GM20000 (cell line): ENCODE measurements at regions not wholly inside any gene's neighbourhood (a gene's known extent, or its start where the extent isn't known, plus 50 kb on each side); places are given as distances from the start of the nearest gene placed in this dataset.
"Not testable (repeated sequence)": the region's sequence is repeated elsewhere in the genome, so short reads cannot be mapped to it uniquely, and the experiment has no call there.

Source experiments
- DNase-seq: peaks from one replicate; pipeline ENCODE4 v3.0.0; 2012; ENCODE audit warnings: low spot score
- TF ChIP-seq, protein P1 (sequence below): IDR thresholded peaks from 2 replicates; pipeline ENCODE4 v1.5.1; 2012; ENCODE audit warnings: mild to moderate bottlenecking, control low read depth; ENCODE audit errors: extremely low read depth, missing control alignments

DNA sequence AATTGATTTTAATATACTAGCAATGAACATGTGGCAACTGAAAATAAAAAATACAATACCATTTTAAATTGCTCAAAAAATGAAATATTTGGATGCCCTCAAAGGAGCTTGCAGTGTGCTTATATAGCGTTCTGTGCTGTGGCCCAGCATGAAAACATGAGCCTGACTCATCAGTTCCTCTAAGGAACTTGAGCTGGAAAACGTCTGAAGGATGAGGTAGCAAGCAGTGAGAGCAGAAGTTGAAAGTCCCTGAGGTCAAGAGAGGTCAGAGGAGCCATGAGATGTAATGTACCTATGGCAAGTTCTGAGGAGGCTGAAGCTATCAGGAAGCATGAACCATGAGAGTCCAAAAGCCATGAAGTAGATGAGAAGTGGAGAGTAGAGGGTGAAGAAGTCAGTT is 59.7 kb downstream of the HMGB3 start:
- DNase-seq = no peak
- TF ChIP-seq, protein P1, sequence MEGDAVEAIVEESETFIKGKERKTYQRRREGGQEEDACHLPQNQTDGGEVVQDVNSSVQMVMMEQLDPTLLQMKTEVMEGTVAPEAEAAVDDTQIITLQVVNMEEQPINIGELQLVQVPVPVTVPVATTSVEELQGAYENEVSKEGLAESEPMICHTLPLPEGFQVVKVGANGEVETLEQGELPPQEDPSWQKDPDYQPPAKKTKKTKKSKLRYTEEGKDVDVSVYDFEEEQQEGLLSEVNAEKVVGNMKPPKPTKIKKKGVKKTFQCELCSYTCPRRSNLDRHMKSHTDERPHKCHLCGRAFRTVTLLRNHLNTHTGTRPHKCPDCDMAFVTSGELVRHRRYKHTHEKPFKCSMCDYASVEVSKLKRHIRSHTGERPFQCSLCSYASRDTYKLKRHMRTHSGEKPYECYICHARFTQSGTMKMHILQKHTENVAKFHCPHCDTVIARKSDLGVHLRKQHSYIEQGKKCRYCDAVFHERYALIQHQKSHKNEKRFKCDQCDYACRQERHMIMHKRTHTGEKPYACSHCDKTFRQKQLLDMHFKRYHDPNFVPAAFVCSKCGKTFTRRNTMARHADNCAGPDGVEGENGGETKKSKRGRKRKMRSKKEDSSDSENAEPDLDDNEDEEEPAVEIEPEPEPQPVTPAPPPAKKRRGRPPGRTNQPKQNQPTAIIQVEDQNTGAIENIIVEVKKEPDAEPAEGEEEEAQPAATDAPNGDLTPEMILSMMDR = no peak

DNA sequence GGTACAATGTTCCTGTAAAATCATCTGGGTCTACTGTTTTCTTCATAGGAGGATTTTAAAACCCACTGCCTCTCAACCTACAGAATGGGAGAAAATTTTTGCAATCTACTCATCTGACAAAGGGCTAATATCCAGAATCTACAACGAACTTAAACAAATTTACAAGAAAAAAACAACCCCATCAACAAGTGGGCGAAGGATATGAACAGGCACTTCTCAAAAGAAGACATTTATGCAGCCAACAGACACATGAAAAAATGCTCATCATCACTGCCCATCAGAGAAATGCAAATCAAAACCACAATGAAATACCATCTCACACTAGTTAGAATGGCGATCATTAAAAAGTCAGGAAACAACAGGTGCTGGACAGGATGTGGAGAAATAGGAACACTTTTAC is 83.2 kb downstream of the HMGB3 start:
- not testable (repeated sequence) for DNase-seq

DNA sequence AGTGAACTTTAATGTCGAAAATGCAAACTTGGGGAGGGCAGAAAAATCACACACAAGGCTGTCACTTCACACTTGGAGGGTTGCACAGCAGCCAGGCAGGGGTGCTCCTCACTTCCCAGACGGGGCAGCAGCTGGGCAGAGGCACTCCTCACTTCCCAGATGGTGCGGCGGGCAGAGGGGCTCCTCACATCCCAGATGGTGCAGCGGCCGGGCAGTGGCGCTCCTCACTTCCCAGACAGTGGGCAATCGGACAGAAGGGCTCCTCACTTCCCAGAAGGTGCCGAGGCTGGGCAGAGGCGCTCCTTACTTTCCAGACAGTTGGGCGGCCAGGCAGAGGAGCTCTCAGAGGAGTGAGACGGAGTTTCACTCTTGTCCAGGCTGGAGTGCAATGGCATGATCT is 90.6 kb downstream of the HMGB3 start:
- no peak for DNase-seq
- TF ChIP-seq, protein P1 = no peak

DNA sequence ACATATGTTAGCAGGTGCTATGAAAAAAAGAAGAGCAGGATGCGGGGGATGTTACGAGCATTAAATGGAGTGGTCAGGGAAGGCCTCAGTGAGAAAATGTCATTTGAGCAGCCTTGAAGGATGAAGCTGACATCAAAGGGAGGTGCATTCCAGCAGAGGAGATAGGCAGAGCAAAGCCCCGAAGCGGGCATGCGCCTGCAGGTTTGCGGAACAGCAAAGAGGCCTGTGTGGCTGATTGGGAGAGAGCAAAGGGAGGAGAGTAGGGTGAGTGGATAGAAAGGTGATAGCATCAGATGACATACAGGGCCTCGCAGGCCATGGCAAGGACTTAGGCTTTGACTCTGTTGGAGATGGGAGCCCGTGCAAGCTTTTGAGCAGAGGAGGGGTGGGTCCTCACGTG is 95.4 kb upstream of the GPR50 start:
- TF ChIP-seq, protein P1 = no peak
- no peak for DNase-seq

DNA sequence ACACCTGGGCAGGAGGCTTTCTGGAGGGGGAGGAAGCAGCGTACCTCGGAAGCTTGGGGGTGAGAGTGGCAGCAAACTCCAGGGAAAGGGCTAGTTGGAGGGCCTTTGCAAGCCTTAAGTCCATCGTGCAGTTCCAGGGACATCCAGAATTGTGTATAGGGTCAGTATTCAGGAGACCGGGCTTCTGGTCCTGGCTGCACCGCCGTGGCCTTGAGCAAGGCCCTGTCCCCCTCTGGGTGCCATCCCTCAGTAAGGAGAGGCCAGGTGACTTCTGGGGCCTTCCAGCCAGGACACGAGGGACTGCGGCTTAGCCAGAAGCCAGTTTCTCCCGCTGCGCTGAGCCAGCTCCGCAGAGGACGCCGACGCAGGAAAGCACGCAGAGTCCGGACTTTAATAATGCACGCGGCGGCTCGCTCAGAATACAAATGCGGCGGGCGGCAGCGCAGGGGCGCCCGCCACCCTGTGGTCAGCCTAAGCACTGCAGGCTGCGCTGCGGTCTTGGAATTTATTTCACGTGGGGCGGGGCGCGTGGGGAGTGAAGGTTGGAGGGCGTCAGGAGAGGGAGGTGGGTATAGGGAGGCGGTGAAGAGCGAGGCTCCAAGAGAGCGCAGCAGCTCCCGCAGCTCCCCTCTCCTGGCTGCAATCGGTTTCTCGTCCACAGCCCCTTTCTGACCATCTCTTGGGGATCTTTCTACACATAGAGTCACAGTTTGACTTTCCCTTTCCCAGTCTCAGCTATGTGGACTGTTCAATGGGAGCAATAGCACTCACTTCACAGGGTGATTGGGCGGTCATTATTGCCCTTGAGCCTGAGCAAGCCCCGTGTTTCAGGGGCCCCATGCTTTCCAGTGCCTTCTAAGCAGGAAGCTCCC is 94.1 kb upstream of the GPR50 start:
- TF ChIP-seq, protein P1 = peak; percentile 74
- peak; percentile 56 for DNase-seq

DNA sequence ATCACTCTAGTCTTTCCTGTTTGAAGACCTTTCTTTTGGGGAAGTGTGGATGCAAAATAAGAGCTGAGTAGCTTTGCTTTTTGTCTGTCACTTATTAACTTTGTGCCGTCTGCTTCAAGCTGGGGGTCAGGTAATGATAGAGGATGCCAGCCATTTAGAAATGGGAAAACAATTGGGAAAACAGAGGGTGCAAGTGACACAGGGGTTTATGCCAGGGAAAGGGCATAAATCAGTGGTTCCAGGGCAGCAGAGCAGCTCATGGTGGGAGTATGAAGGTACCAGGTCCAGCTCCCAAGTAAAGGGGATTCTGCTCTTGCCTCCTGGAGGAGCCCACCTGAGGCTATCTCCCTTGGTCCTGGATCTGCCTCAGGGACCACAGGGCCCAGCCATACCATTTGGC is 91.9 kb upstream of the GPR50 start:
- no peak for DNase-seq
- TF ChIP-seq, protein P1 = no peak

DNA sequence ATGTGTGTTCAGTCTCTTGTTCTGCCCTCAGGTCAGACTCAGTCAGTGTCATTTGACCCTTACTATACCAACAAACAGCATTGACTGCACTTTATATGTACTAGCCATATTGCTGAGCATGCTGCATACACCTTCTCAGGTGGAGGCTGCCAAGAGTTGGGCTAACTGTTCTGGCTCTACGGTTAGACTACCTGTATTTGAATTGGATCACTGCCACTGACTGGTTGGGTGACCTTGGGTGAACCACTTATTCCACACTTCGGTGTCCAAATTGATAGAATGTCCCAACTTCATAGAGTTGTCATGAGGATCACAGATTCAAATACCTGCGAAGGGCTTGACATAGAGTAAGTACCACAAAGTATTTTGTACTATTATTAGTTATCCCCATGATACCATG is 91.2 kb upstream of the GPR50 start:
- no peak for DNase-seq
- TF ChIP-seq, protein P1 = no peak

DNA sequence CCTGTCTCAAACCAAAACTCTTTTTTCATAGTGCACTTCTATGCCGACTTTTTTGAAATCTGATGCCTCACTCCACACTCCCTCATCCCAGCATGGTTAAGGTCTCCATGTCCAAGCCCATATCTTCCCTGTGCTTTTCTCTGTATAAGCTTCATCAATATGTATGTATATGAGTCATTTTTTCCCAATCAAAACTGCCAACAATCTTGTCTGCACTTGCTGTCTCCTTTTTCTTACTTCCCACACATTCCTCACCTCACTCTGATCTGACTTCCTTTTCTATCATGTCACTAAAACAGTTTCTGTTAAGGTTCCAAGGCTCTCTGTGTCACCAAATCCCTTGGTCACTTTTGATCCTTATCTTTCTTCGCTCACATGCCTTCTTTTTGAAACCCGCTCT is 88.2 kb upstream of the GPR50 start:
- DNase-seq = no peak
- TF ChIP-seq, protein P1 = no peak
